Smooth muscle cell (in vitro differentiated cells): ENCODE measurements at regions not wholly inside any gene's neighbourhood (a gene's known extent, or its start where the extent isn't known, plus 50 kb on each side); places are given as distances from the start of the nearest gene placed in this dataset.

Experiments used
- DNase-seq: peaks from one replicate; lab custom pipeline; 2025; ENCODE audit not compliant: unreplicated experiment; lab: John Stamatoyannopoulos, UW
- H2AFZ ChIP-seq: fragments of 200-600 bp; sonication (generic); 2 replicates; pipeline ENCODE4 v1.6.0; 2016; ENCODE audit warnings: antibody characterized with exemption, low read depth, mild to moderate bottlenecking
- H3F3A ChIP-seq: fragments of 200-600 bp; sonication (generic); 2 replicates; pipeline ENCODE4 v1.6.0; 2017; ENCODE audit warnings: antibody characterized with exemption, low read depth
- H3K27ac ChIP-seq: fragments of 200-600 bp; sonication (generic); 2 replicates; pipeline ENCODE4 v1.5.1; 2016; ENCODE audit warnings: low read depth, mild to moderate bottlenecking
- H3K27me3 ChIP-seq: fragments of 200-600 bp; sonication (generic); 2 replicates; pipeline ENCODE4 v1.6.1; 2016; ENCODE audit warnings: low read depth, mild to moderate bottlenecking
- H3K36me3 ChIP-seq: fragments of 200-600 bp; sonication (generic); 2 replicates; pipeline ENCODE4 v1.5.1; 2016; ENCODE audit warnings: low read depth
- H3K4me1 ChIP-seq: fragments of 200-600 bp; sonication (generic); 2 replicates; pipeline ENCODE4 v1.5.1; 2016; ENCODE audit warnings: low read depth
- H3K4me2 ChIP-seq: fragments of 200-600 bp; sonication (generic); 2 replicates; pipeline ENCODE4 v1.6.0; 2016; ENCODE audit warnings: mild to moderate bottlenecking
- H3K4me3 ChIP-seq: fragments of 200-600 bp; sonication (generic); 2 replicates; pipeline ENCODE4 v1.5.1; 2016; ENCODE audit warnings: mild to moderate bottlenecking
- H3K79me2 ChIP-seq: fragments of 200-600 bp; sonication (generic); 2 replicates; pipeline ENCODE4 v1.6.0; 2016; ENCODE audit warnings: low read depth, mild to moderate bottlenecking
- H3K9ac ChIP-seq: fragments of 200-600 bp; sonication (generic); 2 replicates; pipeline ENCODE4 v1.6.0; 2016; ENCODE audit warnings: low read depth
- H3K9me3 ChIP-seq: fragments of 200-600 bp; sonication (generic); replicated peaks from 2 replicates; pipeline ENCODE4 v1.5.1; 2016; ENCODE audit warnings: low read depth
- H4K20me1 ChIP-seq: fragments of 200-600 bp; sonication (generic); 2 replicates; pipeline ENCODE4 v1.6.0; 2016; ENCODE audit warnings: low read depth
- CTCF ChIP-seq: fragments of 200-600 bp; sonication (generic); IDR thresholded peaks from 2 replicates; pipeline ENCODE4 v1.5.1; 2017; ENCODE audit warnings: borderline replicate concordance, mild to moderate bottlenecking, antibody characterized with exemption; ENCODE audit not compliant: insufficient read depth, poor library complexity, severe bottlenecking
- WGBS: methylation state at CpG from one replicate; pipeline ENCODE4 v1.1.7; 2016; ENCODE audit warnings: low lambda C conversion rate; 5-methylcytosine and 5-hydroxymethylcytosine counted together

GRCh38 chr5:164885179-164885578 lies 1379.8 kb downstream of the MAT2B start:
- Histone ChIP-seq H3K4me3 (no peak overlapping the region), H2AFZ (no peak overlapping the region), H3K79me2 (no peaks in the 10 kb centered on the region), H3K27ac (no peak overlapping the region), H3K9me3 (no peaks in the 10 kb centered on the region), H3F3A (no peaks in the 10 kb centered on the region), H3K27me3 (no peaks in the 10 kb centered on the region), H3K36me3 (no peaks in the 10 kb centered on the region), H3K4me2 (no peak overlapping the region), H4K20me1 (no peaks in the 10 kb centered on the region), H3K4me1 (no peaks in the 10 kb centered on the region), H3K9ac (no peak overlapping the region)
- WGBS = 89% methylated on average over 3 of the region's 3 CpGs
- no peak for TF ChIP-seq CTCF
- no peak for DNase-seq

GRCh38 chr5:164893071-164893470 lies 1387.7 kb downstream of the MAT2B start:
- Histone ChIP-seq H4K20me1 (no peaks in the 10 kb centered on the region), H3F3A (no peaks in the 10 kb centered on the region), H3K4me2 (no peak overlapping the region), H3K9me3 (no peaks in the 10 kb centered on the region), H3K9ac (no peak overlapping the region), H3K27ac (no peak overlapping the region), H3K4me1 (no peaks in the 10 kb centered on the region), H3K4me3 (no peak overlapping the region), H3K79me2 (no peaks in the 10 kb centered on the region), H3K27me3 (no peaks in the 10 kb centered on the region), H2AFZ (no peak overlapping the region), H3K36me3 (no peaks in the 10 kb centered on the region)
- no peak for DNase-seq
- no peak for TF ChIP-seq CTCF
- WGBS = 94% methylated on average over 5 of the region's 5 CpGs

- Histone ChIP-seq H3K36me3 (no peaks in the 10 kb centered on the region), H3K9me3 (no peaks in the 10 kb centered on the region), H3K27ac (no peak overlapping the region), H3K4me1 (no peaks in the 10 kb centered on the region), H3K4me3 (no peak overlapping the region), H3K4me2 (no peak overlapping the region), H3F3A (no peaks in the 10 kb centered on the region), H3K79me2 (no peaks in the 10 kb centered on the region), H3K9ac (no peak overlapping the region), H4K20me1 (no peaks in the 10 kb centered on the region), H3K27me3 (no peaks in the 10 kb centered on the region), H2AFZ (no peak overlapping the region)
- no peak for TF ChIP-seq CTCF
- no peak for DNase-seq
These were observed 1393.3 kb downstream of the MAT2B start for GRCh38 chr5:164898705-164899104.

- H3K4me2 ChIP-seq = no peak overlapping the region
These were observed 1404.3 kb downstream of the MAT2B start for GRCh38 chr5:164909673-164910072.

More at GRCh38 chr5:164909673-164910072, 1404.3 kb downstream of the MAT2B start:
- WGBS = 91% methylated on average over 3 of the region's 3 CpGs
- no peaks in the 10 kb centered on the region for H3K79me2 ChIP-seq
- H4K20me1 ChIP-seq = no peaks in the 10 kb centered on the region
- H3K4me3 ChIP-seq = no peak overlapping the region
- H2AFZ ChIP-seq = no peak overlapping the region
- H3K4me1 ChIP-seq = no peaks in the 10 kb centered on the region
- H3K9ac ChIP-seq = no peak overlapping the region
- no peaks in the 10 kb centered on the region for H3F3A ChIP-seq
- H3K9me3 ChIP-seq = no peaks in the 10 kb centered on the region
- H3K36me3 ChIP-seq = no peaks in the 10 kb centered on the region
- no peak overlapping the region for H3K27ac ChIP-seq
- no peak for TF ChIP-seq CTCF
- H3K27me3 ChIP-seq = no peaks in the 10 kb centered on the region
- no peak for DNase-seq
